Brain microvascular endothelial cell (primary cell): ENCODE measurements at regions not wholly inside any gene's neighbourhood (a gene's known extent, or its start where the extent isn't known, plus 50 kb on each side); places are given as distances from the start of the nearest gene placed in this dataset.

Experiments used
- DNase-seq: peaks from one replicate; pipeline ENCODE4 v3.0.0-alpha.2; 2020
- H3K27ac ChIP-seq: fragments of 250-450 bp; sonication (Bioruptor Pico); 2 replicates; pipeline ENCODE4 v1.5.1; 2020; ENCODE audit warnings: mild to moderate bottlenecking, moderate library complexity
- H3K27me3 ChIP-seq: fragments of 250-450 bp; sonication (Bioruptor Pico); replicated peaks from 2 replicates; pipeline ENCODE4 v1.5.1; 2020; ENCODE audit warnings: mild to moderate bottlenecking
- H3K36me3 ChIP-seq: fragments of 250-450 bp; sonication (Bioruptor Pico); replicated peaks from 2 replicates; pipeline ENCODE4 v1.5.1; 2020; ENCODE audit warnings: mild to moderate bottlenecking
- H3K4me3 ChIP-seq: 2 replicates; pipeline ENCODE4 v1.5.1; 2011; ENCODE audit warnings: low read depth, mild to moderate bottlenecking, control low read depth, low read length, moderate library complexity
- CTCF ChIP-seq: IDR thresholded peaks from 2 replicates; pipeline ENCODE4 v1.5.1; 2011; ENCODE audit warnings: low read depth, mild to moderate bottlenecking, moderate library complexity, low read length, control low read depth, inconsistent platforms; ENCODE audit errors: missing control alignments
- in situ Hi-C: cut with HindIII; loops from 2 replicates; pipeline ENCODE4 v1.10.0; 2017; ENCODE audit warnings: low sequenced_read_pairs, low pct_ligation_motif_present

GRCh38 chr2:123693836-123694235, 331.3 kb upstream of the CNTNAP5 start:
- DNase-seq: no peak
- Histone ChIP-seq H3K27me3 (no peaks in the 10 kb centered on the region), H3K27ac (no peak overlapping the region), H3K4me3 (no peak overlapping the region), H3K36me3 (no peaks in the 10 kb centered on the region)
- TF ChIP-seq CTCF: no peak
- in situ Hi-C loops: no loop called here

- Histone ChIP-seq H3K27ac (no peak overlapping the region), H3K36me3 (no peaks in the 10 kb centered on the region), H3K4me3 (no peak overlapping the region), H3K27me3 (no peaks in the 10 kb centered on the region)
- TF ChIP-seq CTCF: no peak
- in situ Hi-C loops: no loop called here
- no peak for DNase-seq
These were observed 329.7 kb upstream of the CNTNAP5 start for GRCh38 chr2:123695426-123695825.

- no peaks in the 10 kb centered on the region for H3K36me3 ChIP-seq
- H3K27ac ChIP-seq: no peak overlapping the region
- in situ Hi-C loops: no loop called here
- no peak for TF ChIP-seq CTCF
- H3K27me3 ChIP-seq: no peaks in the 10 kb centered on the region
- H3K4me3 ChIP-seq: no peak overlapping the region
- DNase-seq: no peak
These were observed 329.1 kb upstream of the CNTNAP5 start for GRCh38 chr2:123696021-123696420.

- in situ Hi-C loops: no loop called here
- no peak overlapping the region for H3K27ac ChIP-seq
- H3K4me3 ChIP-seq: no peak overlapping the region
- no peak for TF ChIP-seq CTCF
- DNase-seq: no peak
- no peaks in the 10 kb centered on the region for H3K27me3 ChIP-seq
- H3K36me3 ChIP-seq: no peaks in the 10 kb centered on the region
These were observed 328.2 kb upstream of the CNTNAP5 start for GRCh38 chr2:123696799-123697410.

- Histone ChIP-seq H3K27me3 (no peaks in the 10 kb centered on the region), H3K4me3 (no peak overlapping the region), H3K36me3 (no peaks in the 10 kb centered on the region), H3K27ac (no peak overlapping the region)
- in situ Hi-C loops: no loop called here
- DNase-seq: no peak
- TF ChIP-seq CTCF: no peak
These were observed 309.6 kb upstream of the CNTNAP5 start for GRCh38 chr2:123715467-123715982.
